ENCODE measurements at regions not wholly inside any gene's neighbourhood (a gene's known extent, or its start where the extent isn't known, plus 50 kb on each side); places are given as distances from the start of the nearest gene placed in this dataset.

DNA sequence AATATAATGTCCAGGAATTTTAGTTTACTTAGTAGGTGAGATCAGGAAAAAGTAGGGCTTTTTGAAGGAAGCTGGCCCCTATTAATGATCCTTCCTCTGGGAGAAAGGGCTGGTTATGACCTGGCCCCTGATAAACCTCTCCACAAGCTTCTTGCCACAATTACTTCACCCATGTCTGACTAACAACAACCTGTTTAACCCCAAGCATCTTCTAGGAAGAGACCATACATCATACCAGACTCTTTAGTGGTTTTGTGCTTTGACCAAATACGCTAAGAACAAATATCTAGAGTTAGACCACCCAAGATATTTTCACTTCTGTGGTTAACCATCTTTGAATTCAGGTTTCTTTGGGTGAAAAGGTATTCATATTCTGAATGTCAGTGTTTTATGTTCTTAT lies 174.0 kb upstream of the SLC27A6 start:
- no peaks in the 10 kb centered on the region for H3F3A ChIP-seq (replicated peaks; ENCODE audit: insufficient read depth)
- H4K20me1 ChIP-seq (ENCODE audit: insufficient read depth) = no peaks in the 10 kb centered on the region
- H3K27me3 ChIP-seq (ENCODE audit: insufficient read depth) = no peaks in the 10 kb centered on the region
- H3K9me3 ChIP-seq = no peaks in the 10 kb centered on the region
- no peak for DNase-seq
- no peak overlapping the region for H2AFZ ChIP-seq (ENCODE audit: low read depth)
- ChIA-PET CTCF (no interaction called here), POLR2A (no interaction called here)
- H3K4me2 ChIP-seq = no peak overlapping the region
- no peak overlapping the region for H3K9ac ChIP-seq
- no peak overlapping the region for H3K27ac ChIP-seq (ENCODE audit: low read depth in 2 of 2, low read length in 1 of 2)
- no peaks in the 10 kb centered on the region for H3K4me1 ChIP-seq (ENCODE audit: control insufficient read depth in 1 of 2, insufficient read depth in 2 of 2, low read depth in 1 of 2, low read length in 1 of 2)
- no peaks in the 10 kb centered on the region for H3K79me2 ChIP-seq (ENCODE audit: insufficient read depth)
- 14% methylated on average over 1 of the region's 1 CpG for WGBS (ENCODE audit: low lambda C conversion rate)
- TF ChIP-seq, protein P1, sequence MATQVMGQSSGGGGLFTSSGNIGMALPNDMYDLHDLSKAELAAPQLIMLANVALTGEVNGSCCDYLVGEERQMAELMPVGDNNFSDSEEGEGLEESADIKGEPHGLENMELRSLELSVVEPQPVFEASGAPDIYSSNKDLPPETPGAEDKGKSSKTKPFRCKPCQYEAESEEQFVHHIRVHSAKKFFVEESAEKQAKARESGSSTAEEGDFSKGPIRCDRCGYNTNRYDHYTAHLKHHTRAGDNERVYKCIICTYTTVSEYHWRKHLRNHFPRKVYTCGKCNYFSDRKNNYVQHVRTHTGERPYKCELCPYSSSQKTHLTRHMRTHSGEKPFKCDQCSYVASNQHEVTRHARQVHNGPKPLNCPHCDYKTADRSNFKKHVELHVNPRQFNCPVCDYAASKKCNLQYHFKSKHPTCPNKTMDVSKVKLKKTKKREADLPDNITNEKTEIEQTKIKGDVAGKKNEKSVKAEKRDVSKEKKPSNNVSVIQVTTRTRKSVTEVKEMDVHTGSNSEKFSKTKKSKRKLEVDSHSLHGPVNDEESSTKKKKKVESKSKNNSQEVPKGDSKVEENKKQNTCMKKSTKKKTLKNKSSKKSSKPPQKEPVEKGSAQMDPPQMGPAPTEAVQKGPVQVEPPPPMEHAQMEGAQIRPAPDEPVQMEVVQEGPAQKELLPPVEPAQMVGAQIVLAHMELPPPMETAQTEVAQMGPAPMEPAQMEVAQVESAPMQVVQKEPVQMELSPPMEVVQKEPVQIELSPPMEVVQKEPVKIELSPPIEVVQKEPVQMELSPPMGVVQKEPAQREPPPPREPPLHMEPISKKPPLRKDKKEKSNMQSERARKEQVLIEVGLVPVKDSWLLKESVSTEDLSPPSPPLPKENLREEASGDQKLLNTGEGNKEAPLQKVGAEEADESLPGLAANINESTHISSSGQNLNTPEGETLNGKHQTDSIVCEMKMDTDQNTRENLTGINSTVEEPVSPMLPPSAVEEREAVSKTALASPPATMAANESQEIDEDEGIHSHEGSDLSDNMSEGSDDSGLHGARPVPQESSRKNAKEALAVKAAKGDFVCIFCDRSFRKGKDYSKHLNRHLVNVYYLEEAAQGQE (IDR thresholded peaks at IDR 0.05; ENCODE audit: low read depth, low read length) = no peak
- H3K9me2 ChIP-seq = no peaks in the 10 kb centered on the region
- H3K4me3 ChIP-seq (ENCODE audit: low read depth in 2 of 2, low read length in 1 of 2) = no peak overlapping the region
- no peaks in the 10 kb centered on the region for H3K36me3 ChIP-seq (replicated peaks in 1 of 2; ENCODE audit: control insufficient read depth in 1 of 2, insufficient read depth in 2 of 2, low read length in 1 of 2)

DNA sequence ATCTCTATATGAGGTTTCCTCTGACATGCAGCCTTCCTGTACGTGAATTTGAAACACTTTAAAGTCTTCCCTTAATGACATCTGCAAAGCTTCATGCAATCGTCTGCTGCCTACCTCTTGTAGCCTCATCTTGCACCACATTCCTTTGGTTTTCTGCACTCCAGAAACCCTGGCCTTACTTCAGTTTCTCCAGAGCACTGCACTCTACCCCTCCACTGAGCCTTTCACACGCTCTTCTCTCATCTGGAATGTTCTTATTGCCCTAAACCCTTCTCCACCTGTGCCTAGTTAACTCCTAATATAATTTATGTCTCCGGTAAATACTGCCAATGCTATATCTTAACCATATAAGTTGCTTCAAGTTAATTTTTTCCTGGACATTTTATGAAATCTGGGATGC lies 168.8 kb upstream of the SLC27A6 start:
- no peak overlapping the region for H3K9ac ChIP-seq
- no peaks in the 10 kb centered on the region for H3K9me2 ChIP-seq
- no peak overlapping the region for H3K4me3 ChIP-seq (ENCODE audit: low read depth in 2 of 2, low read length in 1 of 2)
- no peak for DNase-seq
- H3F3A ChIP-seq (replicated peaks; ENCODE audit: insufficient read depth) = no peaks in the 10 kb centered on the region
- TF ChIP-seq TCF12 (IDR thresholded peaks at IDR 0.05) (no peak), TAF1 (IDR thresholded peaks at IDR 0.05; ENCODE audit: borderline replicate concordance, low read depth, low read length) (no peak), RFX5 (IDR thresholded peaks at IDR 0.05; ENCODE audit: low read length) (no peak), GATA2 (CRISPR knock-in tag; IDR thresholded peaks at IDR 0.05) (no peak), FOXM1 (IDR thresholded peaks at IDR 0.05; ENCODE audit: low read depth) (no peak), SMC3 (IDR thresholded peaks at IDR 0.05; ENCODE audit: low read depth, low read length) (no peak), RAD21 (IDR thresholded peaks at IDR 0.05; ENCODE audit: low read length) (no peak), EZH2phosphoT487 (IDR thresholded peaks at IDR 0.05; ENCODE audit: borderline replicate concordance, low read depth) (no peak), MEF2A (IDR thresholded peaks at IDR 0.05; ENCODE audit: borderline replicate concordance, low read depth) (no peak)
- TF ChIP-seq, protein P2, sequence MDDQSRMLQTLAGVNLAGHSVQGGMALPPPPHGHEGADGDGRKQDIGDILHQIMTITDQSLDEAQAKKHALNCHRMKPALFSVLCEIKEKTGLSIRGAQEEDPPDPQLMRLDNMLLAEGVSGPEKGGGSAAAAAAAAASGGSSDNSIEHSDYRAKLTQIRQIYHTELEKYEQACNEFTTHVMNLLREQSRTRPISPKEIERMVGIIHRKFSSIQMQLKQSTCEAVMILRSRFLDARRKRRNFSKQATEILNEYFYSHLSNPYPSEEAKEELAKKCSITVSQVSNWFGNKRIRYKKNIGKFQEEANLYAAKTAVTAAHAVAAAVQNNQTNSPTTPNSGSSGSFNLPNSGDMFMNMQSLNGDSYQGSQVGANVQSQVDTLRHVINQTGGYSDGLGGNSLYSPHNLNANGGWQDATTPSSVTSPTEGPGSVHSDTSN (IDR thresholded peaks at IDR 0.05) = no peak
- TF ChIP-seq, protein P3, sequence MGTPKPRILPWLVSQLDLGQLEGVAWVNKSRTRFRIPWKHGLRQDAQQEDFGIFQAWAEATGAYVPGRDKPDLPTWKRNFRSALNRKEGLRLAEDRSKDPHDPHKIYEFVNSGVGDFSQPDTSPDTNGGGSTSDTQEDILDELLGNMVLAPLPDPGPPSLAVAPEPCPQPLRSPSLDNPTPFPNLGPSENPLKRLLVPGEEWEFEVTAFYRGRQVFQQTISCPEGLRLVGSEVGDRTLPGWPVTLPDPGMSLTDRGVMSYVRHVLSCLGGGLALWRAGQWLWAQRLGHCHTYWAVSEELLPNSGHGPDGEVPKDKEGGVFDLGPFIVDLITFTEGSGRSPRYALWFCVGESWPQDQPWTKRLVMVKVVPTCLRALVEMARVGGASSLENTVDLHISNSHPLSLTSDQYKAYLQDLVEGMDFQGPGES (IDR thresholded peaks at IDR 0.05; ENCODE audit: low read depth, low read length) = no peak
- TF ChIP-seq, protein P4, sequence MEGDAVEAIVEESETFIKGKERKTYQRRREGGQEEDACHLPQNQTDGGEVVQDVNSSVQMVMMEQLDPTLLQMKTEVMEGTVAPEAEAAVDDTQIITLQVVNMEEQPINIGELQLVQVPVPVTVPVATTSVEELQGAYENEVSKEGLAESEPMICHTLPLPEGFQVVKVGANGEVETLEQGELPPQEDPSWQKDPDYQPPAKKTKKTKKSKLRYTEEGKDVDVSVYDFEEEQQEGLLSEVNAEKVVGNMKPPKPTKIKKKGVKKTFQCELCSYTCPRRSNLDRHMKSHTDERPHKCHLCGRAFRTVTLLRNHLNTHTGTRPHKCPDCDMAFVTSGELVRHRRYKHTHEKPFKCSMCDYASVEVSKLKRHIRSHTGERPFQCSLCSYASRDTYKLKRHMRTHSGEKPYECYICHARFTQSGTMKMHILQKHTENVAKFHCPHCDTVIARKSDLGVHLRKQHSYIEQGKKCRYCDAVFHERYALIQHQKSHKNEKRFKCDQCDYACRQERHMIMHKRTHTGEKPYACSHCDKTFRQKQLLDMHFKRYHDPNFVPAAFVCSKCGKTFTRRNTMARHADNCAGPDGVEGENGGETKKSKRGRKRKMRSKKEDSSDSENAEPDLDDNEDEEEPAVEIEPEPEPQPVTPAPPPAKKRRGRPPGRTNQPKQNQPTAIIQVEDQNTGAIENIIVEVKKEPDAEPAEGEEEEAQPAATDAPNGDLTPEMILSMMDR (IDR thresholded peaks at IDR 0.05) = no peak
- H4K20me1 ChIP-seq (ENCODE audit: insufficient read depth) = no peaks in the 10 kb centered on the region
- WGBS (ENCODE audit: low lambda C conversion rate) = 3% methylated on average over 4 of the region's 4 CpGs
- H3K9me3 ChIP-seq = no peaks in the 10 kb centered on the region
- no peaks in the 10 kb centered on the region for H3K4me1 ChIP-seq (ENCODE audit: control insufficient read depth in 1 of 2, insufficient read depth in 2 of 2, low read depth in 1 of 2, low read length in 1 of 2)
- no peak overlapping the region for H3K4me2 ChIP-seq
- no peaks in the 10 kb centered on the region for H3K36me3 ChIP-seq (replicated peaks in 1 of 2; ENCODE audit: control insufficient read depth in 1 of 2, insufficient read depth in 2 of 2, low read length in 1 of 2)
- H3K27me3 ChIP-seq (ENCODE audit: insufficient read depth) = no peaks in the 10 kb centered on the region
- ChIA-PET CTCF (no interaction called here), POLR2A (no interaction called here)
- no peak overlapping the region for H3K27ac ChIP-seq (ENCODE audit: low read depth in 2 of 2, low read length in 1 of 2)
- no peak overlapping the region for H2AFZ ChIP-seq (ENCODE audit: low read depth)
- no peaks in the 10 kb centered on the region for H3K79me2 ChIP-seq (ENCODE audit: insufficient read depth)
